ENCODE measurements at regions not wholly inside any gene's neighbourhood (a gene's known extent, or its start where the extent isn't known, plus 50 kb on each side); places are given as distances from the start of the nearest gene placed in this dataset.
"Not testable (repeated sequence)": the region's sequence is repeated elsewhere in the genome, so short reads cannot be mapped to it uniquely, and the experiment has no call there.

DNA sequence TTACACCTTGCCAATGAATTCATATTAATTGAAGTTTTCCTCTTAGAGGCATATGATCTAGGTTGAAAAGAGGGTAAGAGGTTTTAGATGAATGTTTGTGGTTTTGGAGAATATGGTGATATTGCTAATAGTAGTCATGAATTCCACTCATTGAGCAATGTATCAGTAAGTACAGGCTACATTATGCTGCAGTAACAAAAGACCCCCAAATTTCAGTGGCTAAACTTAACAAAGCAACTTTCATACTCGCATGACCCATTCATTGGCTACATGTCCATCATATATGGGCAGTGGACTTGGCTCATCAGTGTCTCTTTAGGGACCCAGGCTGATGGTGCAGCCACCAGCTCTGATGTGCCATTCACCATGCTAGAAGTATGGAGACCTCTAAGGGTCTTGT lies 196.6 kb upstream of the MYL2 start:
- no peak overlapping the region for H3K4me3 ChIP-seq (replicated peaks; ENCODE audit: low read depth, low read length)
- TF ChIP-seq, protein P1, sequence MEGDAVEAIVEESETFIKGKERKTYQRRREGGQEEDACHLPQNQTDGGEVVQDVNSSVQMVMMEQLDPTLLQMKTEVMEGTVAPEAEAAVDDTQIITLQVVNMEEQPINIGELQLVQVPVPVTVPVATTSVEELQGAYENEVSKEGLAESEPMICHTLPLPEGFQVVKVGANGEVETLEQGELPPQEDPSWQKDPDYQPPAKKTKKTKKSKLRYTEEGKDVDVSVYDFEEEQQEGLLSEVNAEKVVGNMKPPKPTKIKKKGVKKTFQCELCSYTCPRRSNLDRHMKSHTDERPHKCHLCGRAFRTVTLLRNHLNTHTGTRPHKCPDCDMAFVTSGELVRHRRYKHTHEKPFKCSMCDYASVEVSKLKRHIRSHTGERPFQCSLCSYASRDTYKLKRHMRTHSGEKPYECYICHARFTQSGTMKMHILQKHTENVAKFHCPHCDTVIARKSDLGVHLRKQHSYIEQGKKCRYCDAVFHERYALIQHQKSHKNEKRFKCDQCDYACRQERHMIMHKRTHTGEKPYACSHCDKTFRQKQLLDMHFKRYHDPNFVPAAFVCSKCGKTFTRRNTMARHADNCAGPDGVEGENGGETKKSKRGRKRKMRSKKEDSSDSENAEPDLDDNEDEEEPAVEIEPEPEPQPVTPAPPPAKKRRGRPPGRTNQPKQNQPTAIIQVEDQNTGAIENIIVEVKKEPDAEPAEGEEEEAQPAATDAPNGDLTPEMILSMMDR (IDR thresholded peaks at IDR 0.05; ENCODE audit: low read depth, low read length, missing control alignments): no peak
- DNase-seq (ENCODE audit: extremely low read depth, low read depth): no peak

DNA sequence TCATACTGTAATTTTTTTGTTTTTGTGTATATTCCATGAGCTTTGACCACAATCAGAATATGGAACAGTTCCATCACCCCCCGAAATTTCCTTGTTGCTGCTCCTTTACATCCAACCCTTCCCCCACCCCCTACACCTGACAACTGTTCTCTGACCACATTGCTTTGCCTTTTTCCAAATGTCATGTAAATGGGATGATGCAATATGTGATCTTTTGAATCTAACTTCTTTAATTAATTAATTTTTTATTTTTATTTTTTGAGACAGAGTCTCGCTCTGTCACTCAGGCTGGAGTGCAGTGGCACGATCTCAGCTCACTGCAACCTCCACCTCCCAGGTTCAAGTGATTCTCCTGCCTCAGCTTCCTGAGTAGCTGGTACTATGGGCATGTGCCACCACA lies 192.9 kb upstream of the MYL2 start:
- not testable (repeated sequence) for DNase-seq (ENCODE audit: extremely low read depth, low read depth); H3K4me3 ChIP-seq (replicated peaks; ENCODE audit: low read depth, low read length)

DNA sequence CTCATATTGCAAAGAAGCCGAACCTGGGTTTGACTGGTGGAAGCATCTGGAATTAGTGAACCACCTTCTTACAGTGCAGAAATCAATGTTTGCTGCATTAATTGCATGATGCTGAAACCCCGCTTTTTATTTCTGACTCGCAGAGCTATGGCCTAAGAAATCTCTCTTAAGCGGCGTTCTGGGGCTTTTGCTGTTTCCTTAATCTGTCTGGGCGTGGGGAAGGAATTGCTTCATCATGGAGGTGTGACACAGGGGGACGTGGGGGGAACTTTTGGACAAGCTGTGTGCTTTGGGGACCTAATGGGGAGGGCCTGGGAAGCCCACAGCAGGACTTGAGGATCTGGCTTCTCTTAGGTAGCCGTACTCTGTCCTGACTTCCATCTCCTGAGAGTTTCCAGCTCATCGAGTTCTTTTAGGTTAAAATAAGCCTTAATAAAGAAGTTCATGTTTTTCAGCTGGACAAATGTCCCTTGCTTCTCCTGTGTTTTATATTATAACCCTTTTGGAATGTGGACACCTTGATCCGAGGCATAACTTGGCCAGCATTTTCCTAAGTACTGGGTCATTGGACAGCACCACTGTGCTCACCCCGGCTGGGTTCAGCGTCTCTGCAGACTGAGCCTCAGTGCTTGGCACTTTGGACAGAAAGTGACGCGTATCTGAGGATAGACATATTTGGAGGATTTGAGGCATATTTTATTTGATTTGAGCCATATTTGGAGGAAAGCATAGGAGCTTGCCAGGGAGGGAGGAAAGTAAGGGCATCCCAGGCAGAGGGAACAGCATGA lies 192.1 kb upstream of the MYL2 start:
- TF ChIP-seq, protein P1 (IDR thresholded peaks at IDR 0.05; ENCODE audit: low read depth, low read length, missing control alignments): no peak
- DNase-seq (ENCODE audit: extremely low read depth, low read depth): no peak

DNA sequence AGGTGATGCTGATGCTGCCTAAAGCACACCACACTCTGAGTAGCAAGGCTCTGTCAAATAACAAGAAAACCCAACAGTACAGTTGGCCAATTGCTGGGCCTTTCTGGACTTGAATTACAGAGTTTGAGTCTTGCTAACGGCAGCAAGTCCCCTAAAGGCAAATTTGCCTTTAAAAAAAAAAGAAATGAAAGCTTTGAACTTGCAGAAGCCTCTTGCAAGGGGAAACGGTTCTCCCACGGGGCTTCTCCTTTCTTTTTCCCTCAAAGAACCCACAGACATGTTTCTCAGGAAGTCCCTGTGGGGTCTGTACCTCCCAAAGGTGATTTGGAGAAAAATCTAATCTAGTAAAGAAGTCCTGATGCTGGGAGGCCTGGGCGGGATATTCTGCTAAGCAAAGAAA lies 191.3 kb upstream of the MYL2 start:
- no peak overlapping the region for H3K4me3 ChIP-seq (replicated peaks; ENCODE audit: low read depth, low read length)
- DNase-seq (ENCODE audit: extremely low read depth, low read depth): no peak
- TF ChIP-seq, protein P1 (IDR thresholded peaks at IDR 0.05; ENCODE audit: low read depth, low read length, missing control alignments): no peak

More for the DNA sequence above, 192.1 kb upstream of the MYL2 start:
- no peak overlapping the region for H3K4me3 ChIP-seq (replicated peaks; ENCODE audit: low read depth, low read length)

DNA sequence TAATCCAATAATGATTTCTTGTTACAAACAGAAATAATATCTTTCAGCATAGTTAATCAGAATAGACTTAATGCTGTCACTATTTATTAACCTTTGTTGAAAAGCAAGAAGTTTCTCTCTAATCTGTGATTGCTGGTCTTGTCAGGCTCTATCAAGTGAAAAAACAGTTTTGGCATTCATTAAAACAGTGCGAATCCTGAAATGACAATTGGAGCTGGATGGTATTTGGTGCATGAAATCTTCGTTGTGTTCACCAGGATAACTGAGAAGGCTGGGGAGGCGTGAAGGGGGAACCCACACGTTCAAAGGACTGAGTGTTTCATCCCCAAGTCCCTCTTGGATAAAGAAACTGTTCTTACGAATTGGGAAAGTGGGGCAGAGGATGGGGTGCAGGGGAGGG lies 190.2 kb upstream of the MYL2 start:
- TF ChIP-seq, protein P1 (IDR thresholded peaks at IDR 0.05; ENCODE audit: low read depth, low read length, missing control alignments): no peak
- no peak overlapping the region for H3K4me3 ChIP-seq (replicated peaks; ENCODE audit: low read depth, low read length)
- no peak for DNase-seq (ENCODE audit: extremely low read depth, low read depth)

DNA sequence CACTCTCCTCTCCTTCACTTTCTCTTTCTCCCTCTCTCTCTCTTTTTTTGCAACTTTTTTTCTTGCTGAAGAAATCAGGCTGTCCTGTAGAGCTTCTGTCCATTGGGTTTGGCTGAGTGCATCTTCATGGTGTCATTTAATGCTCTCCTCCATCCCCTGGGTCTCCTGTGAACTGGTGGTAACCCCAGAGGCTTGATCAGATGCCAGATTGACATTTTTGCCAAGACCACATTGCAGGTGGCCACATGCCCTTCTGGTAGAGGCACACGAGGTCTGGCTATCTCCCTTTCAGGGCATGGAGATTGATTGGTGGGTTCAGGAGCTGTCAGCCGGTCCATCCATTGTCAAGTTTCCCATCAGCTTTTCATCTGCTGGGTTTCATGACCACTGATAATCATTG lies 188.3 kb upstream of the MYL2 start:
- TF ChIP-seq, protein P1 (IDR thresholded peaks at IDR 0.05; ENCODE audit: low read depth, low read length, missing control alignments): no peak
- DNase-seq (ENCODE audit: extremely low read depth, low read depth): no peak
- no peak overlapping the region for H3K4me3 ChIP-seq (replicated peaks; ENCODE audit: low read depth, low read length)

DNA sequence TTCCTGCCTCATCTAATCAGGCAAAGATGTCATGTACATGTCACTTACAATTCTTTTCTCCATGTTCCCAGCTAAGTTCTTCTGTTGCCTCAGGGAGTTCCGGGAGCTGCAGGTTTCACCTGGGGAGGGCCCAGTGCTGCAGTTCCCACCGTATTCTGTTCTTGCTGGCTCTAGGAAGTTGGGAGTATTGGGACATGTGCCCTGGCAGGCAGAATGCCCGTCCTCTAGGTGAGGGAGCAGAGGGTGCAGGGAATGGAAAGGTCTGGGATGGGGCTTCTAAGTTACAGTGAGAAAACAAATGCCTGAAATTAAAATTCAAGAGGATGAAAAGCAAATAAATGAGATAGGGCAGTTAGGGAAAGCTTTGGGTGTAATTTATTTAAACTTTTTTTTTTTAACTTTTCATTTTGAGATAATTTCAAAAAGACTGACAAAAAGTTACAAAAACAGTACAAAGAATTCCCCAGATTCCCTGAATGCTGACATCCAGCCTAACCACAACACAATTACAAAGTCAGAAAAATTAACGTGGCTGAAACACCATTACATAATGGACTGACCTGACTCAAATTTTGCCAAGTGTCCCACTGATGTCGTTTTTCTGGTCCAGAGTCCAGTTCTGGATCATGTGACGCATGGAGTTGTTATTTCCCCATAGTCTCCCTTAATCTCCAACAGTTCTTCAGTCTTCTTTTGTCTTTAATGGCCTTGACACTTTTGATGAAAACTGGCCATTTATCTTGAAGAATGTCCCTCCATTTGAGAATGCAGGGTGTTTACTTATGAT lies 187.2 kb upstream of the MYL2 start:
- no peak for DNase-seq (ENCODE audit: extremely low read depth, low read depth)
- TF ChIP-seq, protein P1 (IDR thresholded peaks at IDR 0.05; ENCODE audit: low read depth, low read length, missing control alignments): no peak
- no peak overlapping the region for H3K4me3 ChIP-seq (replicated peaks; ENCODE audit: low read depth, low read length)
